ENCODE measurements at regions not wholly inside any gene's neighbourhood (a gene's known extent, or its start where the extent isn't known, plus 50 kb on each side); places are given as distances from the start of the nearest gene placed in this dataset.
"Not testable (repeated sequence)": the region's sequence is repeated elsewhere in the genome, so short reads cannot be mapped to it uniquely, and the experiment has no call there.

DNA sequence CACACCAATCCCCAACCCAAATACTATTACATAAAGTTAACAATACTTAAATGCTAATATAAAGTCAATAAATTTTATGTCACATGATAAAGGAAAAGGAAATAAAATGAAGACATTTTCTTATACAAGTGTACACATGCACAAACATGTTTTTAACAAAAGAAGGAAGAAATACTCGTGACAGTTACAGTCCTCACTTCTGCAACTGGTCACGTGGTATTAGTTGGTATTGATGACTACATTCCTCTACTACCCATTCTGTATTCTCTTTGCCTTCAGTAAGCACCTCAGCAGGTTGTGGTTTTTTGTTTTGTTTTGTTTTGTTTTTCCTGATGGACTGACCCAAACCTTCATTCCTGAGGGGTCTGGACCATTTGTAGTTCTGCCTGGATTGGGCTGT lies 176.9 kb upstream of the CCNH start:
- Histone ChIP-seq H3K4me3 (ENCODE audit: low read depth, low read length) (no peak overlapping the region), H3K27me3 (replicated peaks; ENCODE audit: control insufficient read depth, insufficient read depth, low read length) (no peaks in the 10 kb centered on the region), H3K4me1 (no peaks in the 10 kb centered on the region), H3K9me3 (no peaks in the 10 kb centered on the region), H3K36me3 (ENCODE audit: control insufficient read depth, insufficient read depth, low read length) (no peaks in the 10 kb centered on the region)
- CTCF ChIA-PET: no interaction called here
- BruUV-seq (replicated peaks): no TSS peak
- Mint-ChIP-seq H3K4me1 (ENCODE audit: low read depth, unreplicated experiment) (no peaks in the 10 kb centered on the region), H3K36me3 (ENCODE audit: insufficient read depth, unreplicated experiment) (no peaks in the 10 kb centered on the region), H3K27me3 (ENCODE audit: insufficient read depth, unreplicated experiment) (no peaks in the 10 kb centered on the region), H3K27ac (ENCODE audit: unreplicated experiment) (no peak overlapping the region), H3K4me3 (ENCODE audit: unreplicated experiment) (no peak overlapping the region), H3K9me3 (ENCODE audit: unreplicated experiment) (no peaks in the 10 kb centered on the region)
- TF ChIP-seq, protein P1, sequence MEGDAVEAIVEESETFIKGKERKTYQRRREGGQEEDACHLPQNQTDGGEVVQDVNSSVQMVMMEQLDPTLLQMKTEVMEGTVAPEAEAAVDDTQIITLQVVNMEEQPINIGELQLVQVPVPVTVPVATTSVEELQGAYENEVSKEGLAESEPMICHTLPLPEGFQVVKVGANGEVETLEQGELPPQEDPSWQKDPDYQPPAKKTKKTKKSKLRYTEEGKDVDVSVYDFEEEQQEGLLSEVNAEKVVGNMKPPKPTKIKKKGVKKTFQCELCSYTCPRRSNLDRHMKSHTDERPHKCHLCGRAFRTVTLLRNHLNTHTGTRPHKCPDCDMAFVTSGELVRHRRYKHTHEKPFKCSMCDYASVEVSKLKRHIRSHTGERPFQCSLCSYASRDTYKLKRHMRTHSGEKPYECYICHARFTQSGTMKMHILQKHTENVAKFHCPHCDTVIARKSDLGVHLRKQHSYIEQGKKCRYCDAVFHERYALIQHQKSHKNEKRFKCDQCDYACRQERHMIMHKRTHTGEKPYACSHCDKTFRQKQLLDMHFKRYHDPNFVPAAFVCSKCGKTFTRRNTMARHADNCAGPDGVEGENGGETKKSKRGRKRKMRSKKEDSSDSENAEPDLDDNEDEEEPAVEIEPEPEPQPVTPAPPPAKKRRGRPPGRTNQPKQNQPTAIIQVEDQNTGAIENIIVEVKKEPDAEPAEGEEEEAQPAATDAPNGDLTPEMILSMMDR (IDR thresholded peaks at IDR 0.05; ENCODE audit: insufficient read depth in 1 of 2, low read depth in 1 of 2, low read length in 1 of 2, severe bottlenecking in 1 of 2, unreplicated experiment in 1 of 2): no peak
- POLR2A ChIA-PET: no interaction called here
- no peak for DNase-seq
- intact Hi-C loops (cut with micrococcal nuclease; ENCODE audit: unreplicated experiment): no loop called here

DNA sequence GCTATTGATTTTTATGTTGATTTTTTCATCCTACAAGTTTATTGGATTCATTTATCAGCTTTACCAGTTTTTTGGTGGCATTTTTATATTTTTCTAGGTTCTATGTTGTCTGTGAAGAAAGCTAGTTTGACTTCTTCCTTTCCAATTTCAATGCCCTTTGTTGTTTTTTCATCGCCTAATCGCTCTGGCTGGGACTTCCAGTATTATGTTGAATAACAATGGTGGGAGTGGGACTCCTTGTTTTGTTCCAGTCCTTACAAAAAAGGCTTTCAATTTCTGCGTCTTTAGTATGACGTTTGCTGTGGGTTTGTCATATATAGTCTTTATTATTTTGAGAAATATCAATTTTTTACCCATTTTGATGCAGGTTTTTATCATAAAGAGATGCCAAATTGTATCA lies 175.6 kb upstream of the CCNH start:
- H3K4me3 ChIP-seq (ENCODE audit: low read depth, low read length): no peak overlapping the region
- DNase-seq: no peak
- no peaks in the 10 kb centered on the region for H3K9me3 Mint-ChIP-seq (ENCODE audit: unreplicated experiment)
- H3K36me3 Mint-ChIP-seq (ENCODE audit: insufficient read depth, unreplicated experiment): no peaks in the 10 kb centered on the region
- TF ChIP-seq, protein P1 (IDR thresholded peaks at IDR 0.05; ENCODE audit: insufficient read depth in 1 of 2, low read depth in 1 of 2, low read length in 1 of 2, severe bottlenecking in 1 of 2, unreplicated experiment in 1 of 2): no peak
- H3K27ac Mint-ChIP-seq (ENCODE audit: unreplicated experiment): no peak overlapping the region
- no peaks in the 10 kb centered on the region for H3K27me3 ChIP-seq (replicated peaks; ENCODE audit: control insufficient read depth, insufficient read depth, low read length)
- H3K27me3 Mint-ChIP-seq (ENCODE audit: insufficient read depth, unreplicated experiment): no peaks in the 10 kb centered on the region
- intact Hi-C loops (cut with micrococcal nuclease; ENCODE audit: unreplicated experiment): no loop called here
- no TSS peak for BruUV-seq (replicated peaks)
- no peak overlapping the region for H3K4me3 Mint-ChIP-seq (ENCODE audit: unreplicated experiment)
- no peaks in the 10 kb centered on the region for H3K9me3 ChIP-seq
- no peaks in the 10 kb centered on the region for H3K4me1 ChIP-seq
- CTCF ChIA-PET: no interaction called here
- H3K36me3 ChIP-seq (ENCODE audit: control insufficient read depth, insufficient read depth, low read length): no peaks in the 10 kb centered on the region
- POLR2A ChIA-PET: no interaction called here
- H3K4me1 Mint-ChIP-seq (ENCODE audit: low read depth, unreplicated experiment): no peaks in the 10 kb centered on the region

DNA sequence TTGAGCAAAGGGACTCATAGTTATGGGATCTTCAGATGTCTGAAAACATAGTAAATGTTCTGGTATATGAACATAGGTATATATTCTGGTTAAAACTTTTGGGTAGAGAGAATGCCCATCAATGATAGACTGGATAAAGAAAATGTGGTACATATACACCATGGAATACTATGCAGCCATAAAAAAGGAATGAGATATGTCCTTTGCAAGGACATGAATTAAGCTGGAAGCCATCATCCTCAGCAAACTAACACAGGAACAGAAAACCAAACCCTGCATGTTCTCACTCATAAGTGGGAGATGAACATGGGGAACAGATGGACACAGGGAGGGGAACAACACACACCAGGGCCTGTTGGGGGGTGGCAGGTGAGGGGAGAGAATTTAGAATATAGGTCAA lies 171.0 kb upstream of the CCNH start:
- H3K27ac Mint-ChIP-seq (ENCODE audit: unreplicated experiment); POLR2A ChIA-PET; H3K36me3 ChIP-seq (ENCODE audit: control insufficient read depth, insufficient read depth, low read length); H3K9me3 Mint-ChIP-seq (ENCODE audit: unreplicated experiment); H3K9me3 ChIP-seq; H3K27me3 Mint-ChIP-seq (ENCODE audit: insufficient read depth, unreplicated experiment); H3K4me3 Mint-ChIP-seq (ENCODE audit: unreplicated experiment); H3K36me3 Mint-ChIP-seq (ENCODE audit: insufficient read depth, unreplicated experiment); H3K4me1 Mint-ChIP-seq (ENCODE audit: low read depth, unreplicated experiment); H3K27me3 ChIP-seq (replicated peaks; ENCODE audit: control insufficient read depth, insufficient read depth, low read length); H3K4me3 ChIP-seq (ENCODE audit: low read depth, low read length); BruUV-seq (replicated peaks); H3K4me1 ChIP-seq; CTCF ChIA-PET; DNase-seq; intact Hi-C loops (cut with micrococcal nuclease; ENCODE audit: unreplicated experiment): not testable (repeated sequence)

DNA sequence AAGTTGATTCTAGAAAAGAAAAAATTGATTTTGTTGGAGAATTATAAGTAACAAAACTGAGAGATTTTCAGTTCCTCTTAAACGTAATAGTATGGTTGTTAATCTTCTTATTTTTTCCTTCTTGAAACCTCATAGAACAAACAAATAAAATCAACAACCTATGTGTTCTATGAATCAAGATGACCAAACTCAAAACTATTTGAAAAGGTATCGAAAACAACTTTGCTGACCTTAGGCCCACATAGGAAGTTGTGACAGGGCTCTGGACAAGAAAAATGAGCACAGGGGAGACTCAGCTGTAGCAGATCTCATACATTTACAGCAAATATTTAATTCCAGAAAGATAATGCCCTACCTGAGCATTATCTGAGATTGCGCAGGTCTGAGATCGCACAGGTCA lies 169.4 kb upstream of the CCNH start:
- ChIA-PET CTCF (no interaction called here), POLR2A (no interaction called here)
- intact Hi-C loops (cut with micrococcal nuclease; ENCODE audit: unreplicated experiment): no loop called here
- Histone ChIP-seq H3K4me1 (no peaks in the 10 kb centered on the region), H3K9me3 (no peaks in the 10 kb centered on the region; the same call in 1 of the 2 replicates), H3K36me3 (ENCODE audit: control insufficient read depth, insufficient read depth, low read length) (no peaks in the 10 kb centered on the region), H3K27me3 (replicated peaks; ENCODE audit: control insufficient read depth, insufficient read depth, low read length) (no peaks in the 10 kb centered on the region), H3K4me3 (ENCODE audit: low read depth, low read length) (no peak overlapping the region)
- Mint-ChIP-seq H3K27ac (ENCODE audit: unreplicated experiment) (no peak overlapping the region), H3K4me3 (ENCODE audit: unreplicated experiment) (no peak overlapping the region), H3K27me3 (ENCODE audit: insufficient read depth, unreplicated experiment) (no peaks in the 10 kb centered on the region), H3K9me3 (ENCODE audit: unreplicated experiment) (no peaks in the 10 kb centered on the region), H3K36me3 (ENCODE audit: insufficient read depth, unreplicated experiment) (no peaks in the 10 kb centered on the region), H3K4me1 (ENCODE audit: low read depth, unreplicated experiment) (no peaks in the 10 kb centered on the region)
- BruUV-seq (replicated peaks): no TSS peak
- DNase-seq: no peak
- TF ChIP-seq, protein P1 (IDR thresholded peaks at IDR 0.05; ENCODE audit: insufficient read depth in 1 of 2, low read depth in 1 of 2, low read length in 1 of 2, severe bottlenecking in 1 of 2, unreplicated experiment in 1 of 2): no peak
